ENCODE measurements at regions not wholly inside any gene's neighbourhood (a gene's known extent, or its start where the extent isn't known, plus 50 kb on each side); places are given as distances from the start of the nearest gene placed in this dataset.

DNA sequence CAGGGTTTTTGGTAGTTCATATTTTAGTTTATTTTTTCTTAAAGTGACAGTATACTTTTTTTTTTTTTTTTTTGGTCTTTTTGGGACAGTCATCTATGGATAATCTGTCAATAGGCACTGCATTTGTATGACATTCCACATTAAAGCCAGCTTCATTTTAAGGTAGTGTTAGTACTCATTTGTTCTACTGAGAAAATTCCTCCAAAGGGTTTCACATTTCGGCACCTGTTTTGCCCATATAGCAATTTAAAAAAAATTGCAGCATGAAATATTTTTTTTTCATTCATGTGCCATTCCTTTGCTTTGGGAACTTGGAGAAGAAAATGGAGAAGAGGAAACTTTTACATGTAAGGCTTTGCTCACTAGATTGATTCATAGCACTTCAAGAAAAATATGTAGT is 276.3 kb upstream of the TCF4 start:
- Histone ChIP-seq H4K20me1 (ENCODE audit: control insufficient read depth, insufficient read depth) (no peaks in the 10 kb centered on the region), H3K4me1 (ENCODE audit: control insufficient read depth, insufficient read depth, low read length) (no peaks in the 10 kb centered on the region), H3K27ac (ENCODE audit: control insufficient read depth, insufficient read depth) (no peak overlapping the region), H3K4me3 (no peak overlapping the region), H3K27me3 (replicated peaks in 1 of 2; ENCODE audit: control insufficient read depth in 2 of 2, insufficient read depth in 2 of 2, low read length in 1 of 2) (no peaks in the 10 kb centered on the region), H3K9ac (ENCODE audit: control insufficient read depth, insufficient read depth, low read length) (no peak overlapping the region), H3K4me2 (ENCODE audit: control insufficient read depth, insufficient read depth) (no peak overlapping the region), H2AFZ (ENCODE audit: control insufficient read depth, low read depth, low read length) (no peak overlapping the region), H3K9me3 (replicated peaks; ENCODE audit: control insufficient read depth, insufficient read depth, low read length) (no peaks in the 10 kb centered on the region), H3K79me2 (ENCODE audit: control insufficient read depth, insufficient read depth, low read length) (no peaks in the 10 kb centered on the region), H3K36me3 (ENCODE audit: control insufficient read depth in 2 of 2, insufficient read depth in 2 of 2, low read length in 1 of 2) (no peaks in the 10 kb centered on the region)
- BruUV-seq (replicated peaks) = no TSS peak
- RAD21 ChIA-PET (ENCODE audit: unreplicated experiment) = no interaction called here
- TF ChIP-seq RBBP5 (conservative IDR thresholded peaks at IDR 0.05) = no peak
- SMC1A ChIA-PET (ENCODE audit: uncharacterized antibody, unreplicated experiment) = no interaction called here
- in situ Hi-C loops (cut with MboI) = no loop called here
- FAIRE-seq (no peak), DNase-seq (ENCODE audit: low read depth, low spot score) (no peak), ATAC-seq (no peak)
- POLR2A ChIA-PET = no interaction called here
- intact Hi-C loops (cut with micrococcal nuclease; ENCODE audit: unreplicated experiment) = no loop called here
- WGBS (ENCODE audit: insufficient coverage, insufficient replicate concordance, low lambda C conversion rate, missing lambda C conversion rate) = 32% methylated on average over 1 of the region's 1 CpG
- CTCF ChIA-PET = no interaction called here

DNA sequence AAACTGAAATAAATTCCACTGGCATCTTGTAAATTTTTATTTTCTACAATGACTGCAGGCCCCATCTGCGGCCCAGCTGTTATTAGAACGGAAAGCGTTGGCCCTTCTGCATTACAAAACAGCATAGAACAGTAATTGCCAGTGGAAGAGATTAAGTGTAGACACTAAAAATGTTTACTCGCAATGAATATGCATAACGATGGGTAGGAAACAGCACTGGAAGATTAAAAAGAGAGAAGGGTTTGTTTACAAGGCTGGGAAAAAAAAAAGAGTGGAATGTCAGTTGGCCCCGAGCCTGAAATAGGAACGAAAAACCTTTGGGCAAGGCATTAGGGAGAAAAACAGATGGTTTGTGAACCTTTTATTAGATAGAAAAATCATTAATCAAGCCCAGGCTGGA is 275.9 kb upstream of the TCF4 start:
- DNase-seq (ENCODE audit: low read depth, low spot score) (no peak), ATAC-seq (no peak), FAIRE-seq (no peak)
- WGBS (ENCODE audit: insufficient coverage, insufficient replicate concordance, low lambda C conversion rate, missing lambda C conversion rate) = 54% methylated on average over 7 of the region's 7 CpGs
- Histone ChIP-seq H3K27ac (ENCODE audit: control insufficient read depth, insufficient read depth) (no peak overlapping the region), H3K27me3 (replicated peaks in 1 of 2; ENCODE audit: control insufficient read depth in 2 of 2, insufficient read depth in 2 of 2, low read length in 1 of 2) (no peaks in the 10 kb centered on the region), H4K20me1 (ENCODE audit: control insufficient read depth, insufficient read depth) (no peaks in the 10 kb centered on the region), H3K4me1 (ENCODE audit: control insufficient read depth, insufficient read depth, low read length) (no peaks in the 10 kb centered on the region), H3K9ac (ENCODE audit: control insufficient read depth, insufficient read depth, low read length) (no peak overlapping the region), H3K79me2 (ENCODE audit: control insufficient read depth, insufficient read depth, low read length) (no peaks in the 10 kb centered on the region), H3K4me3 (no peak overlapping the region), H3K4me2 (ENCODE audit: control insufficient read depth, insufficient read depth) (no peak overlapping the region), H2AFZ (ENCODE audit: control insufficient read depth, low read depth, low read length) (no peak overlapping the region), H3K36me3 (ENCODE audit: control insufficient read depth in 2 of 2, insufficient read depth in 2 of 2, low read length in 1 of 2) (no peaks in the 10 kb centered on the region), H3K9me3 (replicated peaks; ENCODE audit: control insufficient read depth, insufficient read depth, low read length) (no peaks in the 10 kb centered on the region)
- TF ChIP-seq IKZF2 (IDR thresholded peaks at IDR 0.05) (no peak), CBFB (IDR thresholded peaks at IDR 0.05; ENCODE audit: low read depth) (no peak), IRF4 (IDR thresholded peaks at IDR 0.05; ENCODE audit: low read depth, low read length) (no peak), TARDBP (IDR thresholded peaks at IDR 0.05; ENCODE audit: borderline replicate concordance) (no peak), SUPT20H (IDR thresholded peaks at IDR 0.05; ENCODE audit: borderline replicate concordance, control insufficient read depth, low read depth, low read length) (no peak), CREM (IDR thresholded peaks at IDR 0.05; ENCODE audit: low read depth) (no peak), CEBPB (IDR thresholded peaks at IDR 0.05; ENCODE audit: borderline replicate concordance in 1 of 2, low read depth in 2 of 2, low read length in 2 of 2) (no peak), CHD1 (IDR thresholded peaks at IDR 0.05; ENCODE audit: low read depth, low read length) (no peak), SP1 (IDR thresholded peaks at IDR 0.05; ENCODE audit: low read depth, low read length) (no peak), SMAD1 (IDR thresholded peaks at IDR 0.05; ENCODE audit: low read depth, partially characterized antibody) (no peak), FOXK2 (IDR thresholded peaks at IDR 0.05) (no peak), KLF5 (IDR thresholded peaks at IDR 0.05; ENCODE audit: partially characterized antibody) (no peak)
- TF ChIP-seq, protein P1, sequence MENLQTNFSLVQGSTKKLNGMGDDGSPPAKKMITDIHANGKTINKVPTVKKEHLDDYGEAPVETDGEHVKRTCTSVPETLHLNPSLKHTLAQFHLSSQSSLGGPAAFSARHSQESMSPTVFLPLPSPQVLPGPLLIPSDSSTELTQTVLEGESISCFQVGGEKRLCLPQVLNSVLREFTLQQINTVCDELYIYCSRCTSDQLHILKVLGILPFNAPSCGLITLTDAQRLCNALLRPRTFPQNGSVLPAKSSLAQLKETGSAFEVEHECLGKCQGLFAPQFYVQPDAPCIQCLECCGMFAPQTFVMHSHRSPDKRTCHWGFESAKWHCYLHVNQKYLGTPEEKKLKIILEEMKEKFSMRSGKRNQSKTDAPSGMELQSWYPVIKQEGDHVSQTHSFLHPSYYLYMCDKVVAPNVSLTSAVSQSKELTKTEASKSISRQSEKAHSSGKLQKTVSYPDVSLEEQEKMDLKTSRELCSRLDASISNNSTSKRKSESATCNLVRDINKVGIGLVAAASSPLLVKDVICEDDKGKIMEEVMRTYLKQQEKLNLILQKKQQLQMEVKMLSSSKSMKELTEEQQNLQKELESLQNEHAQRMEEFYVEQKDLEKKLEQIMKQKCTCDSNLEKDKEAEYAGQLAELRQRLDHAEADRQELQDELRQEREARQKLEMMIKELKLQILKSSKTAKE (IDR thresholded peaks at IDR 0.05; ENCODE audit: low read depth, poor library complexity, severe bottlenecking) = no peak
- TF ChIP-seq, protein P2, sequence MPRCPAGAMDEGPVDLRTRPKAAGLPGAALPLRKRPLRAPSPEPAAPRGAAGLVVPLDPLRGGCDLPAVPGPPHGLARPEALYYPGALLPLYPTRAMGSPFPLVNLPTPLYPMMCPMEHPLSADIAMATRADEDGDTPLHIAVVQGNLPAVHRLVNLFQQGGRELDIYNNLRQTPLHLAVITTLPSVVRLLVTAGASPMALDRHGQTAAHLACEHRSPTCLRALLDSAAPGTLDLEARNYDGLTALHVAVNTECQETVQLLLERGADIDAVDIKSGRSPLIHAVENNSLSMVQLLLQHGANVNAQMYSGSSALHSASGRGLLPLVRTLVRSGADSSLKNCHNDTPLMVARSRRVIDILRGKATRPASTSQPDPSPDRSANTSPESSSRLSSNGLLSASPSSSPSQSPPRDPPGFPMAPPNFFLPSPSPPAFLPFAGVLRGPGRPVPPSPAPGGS (IDR thresholded peaks at IDR 0.05; ENCODE audit: borderline replicate concordance, insufficient read depth, low read depth, low read length, poor library complexity, severe bottlenecking) = no peak
- TF ChIP-seq, protein P3, sequence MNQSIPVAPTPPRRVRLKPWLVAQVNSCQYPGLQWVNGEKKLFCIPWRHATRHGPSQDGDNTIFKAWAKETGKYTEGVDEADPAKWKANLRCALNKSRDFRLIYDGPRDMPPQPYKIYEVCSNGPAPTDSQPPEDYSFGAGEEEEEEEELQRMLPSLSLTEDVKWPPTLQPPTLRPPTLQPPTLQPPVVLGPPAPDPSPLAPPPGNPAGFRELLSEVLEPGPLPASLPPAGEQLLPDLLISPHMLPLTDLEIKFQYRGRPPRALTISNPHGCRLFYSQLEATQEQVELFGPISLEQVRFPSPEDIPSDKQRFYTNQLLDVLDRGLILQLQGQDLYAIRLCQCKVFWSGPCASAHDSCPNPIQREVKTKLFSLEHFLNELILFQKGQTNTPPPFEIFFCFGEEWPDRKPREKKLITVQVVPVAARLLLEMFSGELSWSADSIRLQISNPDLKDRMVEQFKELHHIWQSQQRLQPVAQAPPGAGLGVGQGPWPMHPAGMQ (IDR thresholded peaks at IDR 0.05; ENCODE audit: borderline replicate concordance) = no peak
- ChIA-PET SMC1A (ENCODE audit: uncharacterized antibody, unreplicated experiment) (no interaction called here), POLR2A (no interaction called here), RAD21 (ENCODE audit: unreplicated experiment) (no interaction called here), CTCF (no interaction called here)
- intact Hi-C loops (cut with micrococcal nuclease; ENCODE audit: unreplicated experiment) = no loop called here
- BruUV-seq (replicated peaks) = no TSS peak
- in situ Hi-C loops (cut with MboI) = no loop called here
